ENCODE measurements at regions not wholly inside any gene's neighbourhood (a gene's known extent, or its start where the extent isn't known, plus 50 kb on each side); places are given as distances from the start of the nearest gene placed in this dataset.

DNA sequence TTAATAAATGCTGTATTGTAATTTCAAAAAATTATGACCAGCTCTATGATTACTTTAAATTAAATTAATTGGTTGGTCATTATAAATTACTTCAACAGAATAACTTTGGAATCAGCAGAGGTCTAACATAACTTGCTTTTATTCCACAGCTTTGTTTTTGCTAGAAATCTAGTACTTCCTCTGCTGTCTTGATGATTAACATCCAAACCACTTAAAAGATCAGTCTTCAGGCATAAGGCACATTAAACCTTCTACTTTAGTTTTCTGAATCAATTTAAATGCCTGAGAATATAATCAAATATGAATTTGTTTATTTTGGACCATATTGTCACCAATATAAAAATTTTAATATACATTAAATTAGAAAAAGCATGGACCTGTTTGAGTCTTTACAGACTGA is 465.3 kb downstream of the ARL4A start:
- TF ChIP-seq, protein P1, sequence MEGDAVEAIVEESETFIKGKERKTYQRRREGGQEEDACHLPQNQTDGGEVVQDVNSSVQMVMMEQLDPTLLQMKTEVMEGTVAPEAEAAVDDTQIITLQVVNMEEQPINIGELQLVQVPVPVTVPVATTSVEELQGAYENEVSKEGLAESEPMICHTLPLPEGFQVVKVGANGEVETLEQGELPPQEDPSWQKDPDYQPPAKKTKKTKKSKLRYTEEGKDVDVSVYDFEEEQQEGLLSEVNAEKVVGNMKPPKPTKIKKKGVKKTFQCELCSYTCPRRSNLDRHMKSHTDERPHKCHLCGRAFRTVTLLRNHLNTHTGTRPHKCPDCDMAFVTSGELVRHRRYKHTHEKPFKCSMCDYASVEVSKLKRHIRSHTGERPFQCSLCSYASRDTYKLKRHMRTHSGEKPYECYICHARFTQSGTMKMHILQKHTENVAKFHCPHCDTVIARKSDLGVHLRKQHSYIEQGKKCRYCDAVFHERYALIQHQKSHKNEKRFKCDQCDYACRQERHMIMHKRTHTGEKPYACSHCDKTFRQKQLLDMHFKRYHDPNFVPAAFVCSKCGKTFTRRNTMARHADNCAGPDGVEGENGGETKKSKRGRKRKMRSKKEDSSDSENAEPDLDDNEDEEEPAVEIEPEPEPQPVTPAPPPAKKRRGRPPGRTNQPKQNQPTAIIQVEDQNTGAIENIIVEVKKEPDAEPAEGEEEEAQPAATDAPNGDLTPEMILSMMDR (IDR thresholded peaks at IDR 0.05): no peak
- no peak for TF ChIP-seq EZH2 (IDR thresholded peaks at IDR 0.05; ENCODE audit: borderline replicate concordance, insufficient read depth, low read depth, low read length, poor library complexity, severe bottlenecking)
